GM04504 (cell line): ENCODE measurements at regions not wholly inside any gene's neighbourhood (a gene's known extent, or its start where the extent isn't known, plus 50 kb on each side); places are given as distances from the start of the nearest gene placed in this dataset.

ENCODE experiments used
- DNase-seq: peaks from one replicate; pipeline ENCODE4 v3.0.0-alpha.2; 2012; ENCODE audit warnings: low read depth

- DNase-seq = no peak
Measured at GRCh38 chr3:153314038-153314437, 152.0 kb downstream of the RAP2B start.

DNA sequence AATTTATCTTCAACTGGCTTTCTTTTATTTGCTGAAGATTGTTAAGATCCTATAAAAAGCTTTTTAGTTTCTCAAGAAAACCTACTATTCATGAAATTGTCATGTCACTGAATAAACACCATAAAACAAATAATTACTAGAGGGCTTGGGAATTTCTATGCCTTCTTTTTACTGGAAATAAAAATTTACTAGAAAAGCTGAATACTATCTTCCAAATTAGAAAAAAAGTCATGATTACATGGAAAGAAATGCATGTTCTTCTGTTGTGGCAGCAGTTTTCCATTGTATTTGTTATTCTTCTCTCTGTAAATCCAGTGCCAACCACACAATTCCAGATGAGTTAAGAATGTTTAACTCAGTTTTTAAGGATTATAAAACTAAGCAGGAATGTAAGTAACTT is 153.8 kb downstream of the RAP2B start:
- DNase-seq = peak; percentile 37

- no peak for DNase-seq
Measured at GRCh38 chr3:153319705-153320554, 157.9 kb downstream of the RAP2B start.

GRCh38 chr3:153320585-153321128 is 158.6 kb downstream of the RAP2B start:
- no peak for DNase-seq

DNA sequence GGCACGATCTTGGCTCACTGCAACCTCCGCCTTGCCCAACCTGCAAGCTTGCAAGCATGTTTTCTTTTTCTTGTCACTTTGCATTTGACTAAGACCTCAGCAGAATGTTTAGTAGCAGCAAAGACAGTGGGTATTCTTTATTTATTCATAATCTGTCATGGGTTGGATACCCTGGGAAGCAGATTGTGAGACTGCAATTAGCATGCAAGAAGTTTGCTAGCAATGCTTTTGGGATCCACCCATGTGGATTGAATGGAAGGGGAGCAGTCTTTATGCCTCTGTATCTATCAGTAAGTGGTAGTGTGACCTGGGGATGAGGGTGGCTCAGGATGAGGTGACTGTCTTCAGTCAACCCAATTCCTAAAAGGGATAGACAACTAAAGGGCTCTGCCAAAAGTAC is 166.7 kb downstream of the RAP2B start:
- no peak for DNase-seq

DNA sequence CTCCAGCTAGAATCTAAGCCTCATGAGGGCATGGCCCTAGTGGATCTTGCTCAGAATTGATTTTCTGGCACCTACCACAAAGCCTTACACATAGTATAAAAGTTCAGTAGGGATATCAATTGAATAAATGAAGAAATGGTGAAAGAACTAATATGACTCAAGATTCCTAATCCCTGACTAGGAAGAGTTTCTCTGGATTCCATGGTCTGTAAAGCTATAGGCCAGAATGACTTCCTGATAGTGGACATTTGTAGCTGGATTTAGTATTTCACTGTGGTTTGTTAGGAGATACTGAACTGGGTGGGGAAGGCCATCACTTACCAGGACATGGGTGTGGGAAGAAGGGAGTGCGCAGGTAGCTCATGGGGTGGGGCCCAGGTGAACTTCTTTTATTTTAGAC is 168.9 kb downstream of the RAP2B start:
- DNase-seq = no peak

- no peak for DNase-seq
Measured at GRCh38 chr3:153331676-153332075, 169.7 kb downstream of the RAP2B start.

GRCh38 chr3:153334558-153334957 is 172.5 kb downstream of the RAP2B start:
- no peak for DNase-seq

DNA sequence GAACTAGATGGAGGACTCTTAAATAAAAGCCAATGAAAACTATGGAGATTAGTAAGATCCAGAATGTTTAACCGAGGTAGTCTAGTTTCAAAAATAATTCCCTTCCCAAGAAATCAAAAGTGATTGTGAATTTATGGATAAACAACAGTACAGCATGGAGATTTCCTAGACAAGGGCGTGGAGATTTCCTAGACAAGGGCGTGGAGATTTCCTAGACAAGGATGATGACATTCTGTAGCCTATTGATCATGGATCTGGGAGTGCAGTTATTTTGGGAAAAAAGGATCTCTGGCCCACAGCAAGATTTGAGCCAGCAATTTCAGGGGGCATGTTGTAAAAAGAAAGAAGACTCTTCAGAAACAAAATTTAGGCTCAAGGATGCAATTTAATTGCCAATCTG is 175.3 kb downstream of the RAP2B start:
- DNase-seq = no peak

- no peak for DNase-seq
Measured at GRCh38 chr3:153338487-153338886, 176.5 kb downstream of the RAP2B start.

GRCh38 chr3:153339065-153339464 is 177.0 kb downstream of the RAP2B start:
- DNase-seq = no peak

GRCh38 chr3:153343988-153344782 is 182.2 kb downstream of the RAP2B start:
- DNase-seq = no peak

- no peak for DNase-seq
Measured at GRCh38 chr3:153348457-153349107, 186.6 kb downstream of the RAP2B start.

- no peak for DNase-seq
Measured at GRCh38 chr3:153349108-153349499, 187.1 kb downstream of the RAP2B start.

DNA sequence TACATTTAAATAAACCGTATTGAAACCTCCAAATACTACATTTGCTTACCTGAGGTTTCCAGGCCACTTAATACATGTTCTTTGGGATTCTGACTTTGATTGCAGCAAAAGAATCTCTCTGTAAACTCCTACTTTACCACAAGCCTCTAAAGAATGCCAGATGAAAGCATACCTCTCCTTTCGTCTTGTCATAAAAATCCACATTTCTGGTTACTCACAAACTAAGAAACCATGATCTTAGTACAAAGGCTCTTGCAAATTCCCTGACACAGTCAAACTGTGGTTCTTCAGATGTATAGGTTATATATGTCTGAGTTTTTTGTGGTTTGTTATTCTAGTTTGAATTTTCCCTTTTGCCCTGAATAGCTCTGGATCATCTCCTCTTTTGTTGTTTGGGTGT is 188.4 kb downstream of the RAP2B start:
- DNase-seq = peak; percentile 32

- DNase-seq = no peak
Measured at GRCh38 chr3:153354641-153355040, 192.6 kb downstream of the RAP2B start.

DNA sequence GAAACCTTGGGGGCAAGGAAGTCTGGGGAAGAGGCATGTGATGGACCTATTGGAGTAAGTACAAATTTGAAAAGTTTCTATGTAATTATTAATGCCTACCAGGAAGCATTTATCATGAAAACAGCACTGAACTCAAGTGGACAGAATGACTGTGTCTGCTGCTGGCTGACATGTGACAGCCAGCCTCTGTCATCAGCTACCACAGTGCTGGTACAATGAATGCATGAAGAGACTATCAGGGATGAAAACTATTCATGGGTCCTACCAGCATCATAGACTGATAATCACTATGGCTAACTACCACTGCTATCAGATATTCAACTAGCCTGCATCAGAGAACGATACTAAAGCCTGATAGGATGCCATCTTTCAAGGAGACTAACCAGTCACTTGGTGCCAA is 193.5 kb downstream of the RAP2B start:
- DNase-seq = no peak

DNA sequence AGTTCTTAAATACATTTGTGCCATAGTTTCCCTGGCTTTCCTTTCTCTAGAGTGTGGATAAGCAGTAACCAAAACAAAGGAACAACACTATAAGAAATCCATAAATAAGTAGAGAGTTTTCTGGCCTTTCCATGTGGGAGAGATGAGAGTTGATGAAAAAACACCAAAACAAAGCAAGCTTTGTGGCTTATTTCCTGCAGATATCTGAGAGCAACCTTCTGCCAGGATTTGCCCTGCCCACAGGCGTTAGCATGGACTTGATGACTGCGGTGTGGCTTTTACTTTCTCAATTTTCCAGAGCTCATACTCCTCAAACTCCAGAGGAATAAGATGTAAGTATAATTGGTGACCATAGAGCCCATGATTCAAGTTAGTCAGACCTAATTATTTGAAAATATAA is 194.9 kb downstream of the RAP2B start:
- no peak for DNase-seq

GRCh38 chr3:153357436-153357835 is 195.4 kb downstream of the RAP2B start:
- no peak for DNase-seq

GRCh38 chr3:153369561-153370374 is 207.7 kb downstream of the RAP2B start:
- DNase-seq = no peak

GRCh38 chr3:153370680-153371079 is 208.7 kb downstream of the RAP2B start:
- no peak for DNase-seq

DNA sequence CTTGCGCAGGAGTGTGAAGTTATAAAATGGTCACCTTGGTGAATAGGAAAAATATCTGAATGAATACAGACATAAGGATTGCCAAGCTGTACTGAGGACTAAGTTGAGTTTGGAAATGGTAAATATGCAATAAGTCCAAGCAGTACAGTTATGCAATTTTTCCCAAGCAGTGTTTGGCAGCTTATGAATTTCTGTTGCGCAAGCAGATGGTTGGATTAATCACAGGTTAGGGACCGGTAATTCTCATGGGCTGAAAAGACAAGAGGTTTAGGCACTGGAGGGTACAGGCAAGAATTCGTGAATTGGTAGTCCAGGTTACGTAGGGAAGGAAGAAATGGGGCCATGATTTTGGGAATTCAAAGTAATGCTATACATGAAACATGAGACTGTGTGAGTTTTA is 210.3 kb downstream of the RAP2B start:
- peak; percentile 19 for DNase-seq
